IMR-90 (cell line): ENCODE measurements at regions not wholly inside any gene's neighbourhood (a gene's known extent, or its start where the extent isn't known, plus 50 kb on each side); places are given as distances from the start of the nearest gene placed in this dataset.

Source experiments
- ATAC-seq: fragments of 200-7000 bp; cut with Tn5 transposase; 2 replicates; pipeline ENCODE4 v1.9.1; 2020; ENCODE audit warnings: low read depth, mild to moderate bottlenecking, moderate library complexity
- BruUV-seq: library from RNA; stranded (reverse); fragments of 400-500 nt; replicated peaks from 2 replicates; lab custom pipeline; 2021; lab: Mats Ljungman, UMichigan
- CTCF ChIA-PET: fragments of 300-600 bp; formaldehyde crosslinking; extraction: SDS; loops from one replicate; lab custom pipeline; 2021; ENCODE audit warnings: antibody characterized with exemption; lab: Yijun Ruan, JAX
- POLR2A ChIA-PET: fragments of 300-600 bp; sonication (Branson Sonifier 250); formaldehyde crosslinking; loops from one replicate; lab custom pipeline; 2022; ENCODE audit warnings: antibody characterized with exemption; ENCODE audit not compliant: unreplicated experiment; lab: Charles Lee
- DNase-seq: peaks from one replicate; pipeline ENCODE4 v3.0.0; 2013
- H2AFZ ChIP-seq: replicated peaks from 2 replicates; pipeline ENCODE3; 2013; ENCODE audit warnings: low read length, mild to moderate bottlenecking; ENCODE audit not compliant: poor library complexity
- H2AK5ac ChIP-seq: 2 replicates; pipeline ENCODE4 v1.6.1; 2013; ENCODE audit warnings: low read depth, low read length, inconsistent platforms
- H2AK9ac ChIP-seq: replicated peaks from 2 replicates; pipeline ENCODE3; 2013; ENCODE audit warnings: mild to moderate bottlenecking, low read depth, low read length, moderate library complexity; ENCODE audit not compliant: poor library complexity
- H2BK120ac ChIP-seq: 2 replicates; pipeline ENCODE4 v1.6.1; 2013; ENCODE audit warnings: low read depth, low read length, inconsistent platforms
- H2BK15ac ChIP-seq: 3 replicates; pipeline ENCODE4 v1.6.1; 2013; ENCODE audit warnings: low read depth, low read length, inconsistent platforms
- H2BK20ac ChIP-seq: 2 replicates; pipeline ENCODE4 v1.6.1; 2013; ENCODE audit warnings: low read depth, mild to moderate bottlenecking, inconsistent platforms, low read length, moderate library complexity
- H2BK5ac ChIP-seq: 2 replicates; pipeline ENCODE4 v1.6.1; 2013; ENCODE audit warnings: mild to moderate bottlenecking, low read depth, low read length, inconsistent platforms; ENCODE audit not compliant: poor library complexity, severe bottlenecking
- H3K14ac ChIP-seq: replicated peaks from 2 replicates; pipeline ENCODE4 v1.6.1; 2013; ENCODE audit warnings: low read depth, low read length, inconsistent platforms
- H3K18ac ChIP-seq: 2 replicates; pipeline ENCODE4 v1.6.1; 2013; ENCODE audit warnings: low read depth, low read length, control low read depth
- H3K23ac ChIP-seq: 2 replicates; pipeline ENCODE4 v1.6.1; 2013; ENCODE audit warnings: low read depth, low read length, inconsistent platforms
- H3K27ac ChIP-seq: 2 replicates; pipeline ENCODE4 v1.5.1; 2013; ENCODE audit warnings: mild to moderate bottlenecking, control low read depth, low read length; ENCODE audit not compliant: insufficient read depth
- H3K27me3 ChIP-seq: 2 replicates; pipeline ENCODE4 v1.6.1; 2013; ENCODE audit warnings: low read length; ENCODE audit not compliant: control insufficient read depth, insufficient read depth
- H3K36me3 ChIP-seq: 2 replicates; pipeline ENCODE4 v1.6.1; 2013; ENCODE audit warnings: low read length, mixed read lengths; ENCODE audit not compliant: control insufficient read depth, insufficient read depth
- H3K4ac ChIP-seq: 2 replicates; pipeline ENCODE4 v1.6.1; 2013; ENCODE audit warnings: low read depth, low read length, inconsistent platforms
- H3K4me1 ChIP-seq: 2 replicates; pipeline ENCODE4 v1.6.1; 2013; ENCODE audit warnings: low read length, mixed read lengths; ENCODE audit not compliant: control insufficient read depth, insufficient read depth
- H3K4me2 ChIP-seq: 2 replicates; pipeline ENCODE4 v1.6.1; 2013; ENCODE audit warnings: low read depth, mild to moderate bottlenecking, control low read depth, low read length, moderate library complexity
- H3K4me3 ChIP-seq: 2 replicates; pipeline ENCODE4 v1.5.1; 2013; ENCODE audit warnings: low read depth, mild to moderate bottlenecking, control low read depth, low read length, moderate library complexity; ENCODE audit not compliant: insufficient read depth
- H3K56ac ChIP-seq: 2 replicates; pipeline ENCODE4 v1.6.1; 2013; ENCODE audit warnings: low read length, inconsistent platforms; ENCODE audit not compliant: insufficient read depth; ENCODE audit errors: extremely low read depth
- H3K79me1 ChIP-seq, 2 experiments: 2 replicates each; pipeline ENCODE4 v1.6.1; 2013; ENCODE audit warnings: low read length in 2 of 2, inconsistent platforms in 1 of 2, low read depth in 1 of 2
- H3K9ac ChIP-seq: 2 replicates; pipeline ENCODE4 v1.6.1; 2013; ENCODE audit warnings: low read depth, low read length, control low read depth
- H3K9me1 ChIP-seq: 2 replicates; pipeline ENCODE4 v1.6.1; 2013; ENCODE audit warnings: low read length, inconsistent platforms; ENCODE audit not compliant: insufficient read depth
- H3K9me3 ChIP-seq: 2 replicates; pipeline ENCODE4 v1.6.1; 2013; ENCODE audit warnings: low read length; ENCODE audit not compliant: control insufficient read depth, insufficient read depth
- H4K20me1 ChIP-seq: 2 replicates; pipeline ENCODE4 v1.6.1; 2013; ENCODE audit warnings: low read length, inconsistent platforms; ENCODE audit not compliant: insufficient read depth
- H4K5ac ChIP-seq: 2 replicates; pipeline ENCODE4 v1.6.1; 2013; ENCODE audit warnings: mild to moderate bottlenecking, low read depth, low read length, control low read depth
- H4K8ac ChIP-seq, 2 experiments: 2 replicates each; pipeline ENCODE4 v1.6.1; 2013; ENCODE audit warnings: low read depth in 2 of 2, low read length in 2 of 2, control low read depth in 1 of 2, inconsistent platforms in 1 of 2
- H4K91ac ChIP-seq: 2 replicates; pipeline ENCODE4 v1.6.1; 2013; ENCODE audit warnings: low read depth, low read length, inconsistent platforms; ENCODE audit not compliant: insufficient read depth
- BHLHE40 ChIP-seq: fragments of 150-350 bp; IDR thresholded peaks from 2 replicates; pipeline ENCODE4 v1.6.1; 2016; ENCODE audit warnings: mild to moderate bottlenecking, low read depth, low read length
- CEBPB ChIP-seq: IDR thresholded peaks from 2 replicates; pipeline ENCODE4 v1.6.1; 2012; ENCODE audit warnings: low read depth, low read length, improper control_type of control experiment
- CHD1 ChIP-seq: IDR thresholded peaks from 2 replicates; pipeline ENCODE4 v1.6.1; 2012; ENCODE audit warnings: low read depth, low read length, improper control_type of control experiment
- CTCF ChIP-seq: conservative IDR thresholded peaks from 2 replicates; pipeline ENCODE4 v1.5.1; 2012; ENCODE audit warnings: mild to moderate bottlenecking, low read depth, low read length, improper control_type of control experiment
- ELK1 ChIP-seq: fragments of 150-350 bp; IDR thresholded peaks from 2 replicates; pipeline ENCODE4 v1.6.1; 2016; ENCODE audit warnings: low read depth, mild to moderate bottlenecking, low read length, moderate library complexity, borderline replicate concordance
- FOS ChIP-seq: fragments of 150-350 bp; IDR thresholded peaks from 2 replicates; pipeline ENCODE4 v1.6.1; 2016; ENCODE audit warnings: low read depth, low read length
- MAFK ChIP-seq: IDR thresholded peaks from 2 replicates; pipeline ENCODE4 v1.6.1; 2012; ENCODE audit warnings: low read depth, low read length, improper control_type of control experiment
- MAZ ChIP-seq: IDR thresholded peaks from 2 replicates; pipeline ENCODE4 v1.6.1; 2012; ENCODE audit warnings: low read depth, mild to moderate bottlenecking, low read length, improper control_type of control experiment, moderate library complexity, borderline replicate concordance
- MXI1 ChIP-seq: IDR thresholded peaks from 2 replicates; pipeline ENCODE4 v1.6.1; 2012; ENCODE audit warnings: low read depth, mild to moderate bottlenecking, low read length, moderate library complexity, borderline replicate concordance
- NFE2L2 ChIP-seq: fragments of 150-350 bp; IDR thresholded peaks from 2 replicates; pipeline ENCODE4 v1.6.1; 2016; ENCODE audit warnings: low read depth, mild to moderate bottlenecking, low read length
- POLR2A ChIP-seq: IDR thresholded peaks from 2 replicates; pipeline ENCODE4 v1.6.1; 2012; ENCODE audit warnings: mild to moderate bottlenecking, low read depth, low read length
- RAD21 ChIP-seq: IDR thresholded peaks from 2 replicates; pipeline ENCODE4 v1.6.1; 2012; ENCODE audit warnings: low read length, improper control_type of control experiment
- RCOR1 ChIP-seq: IDR thresholded peaks from 2 replicates; pipeline ENCODE4 v1.6.1; 2012; ENCODE audit warnings: mild to moderate bottlenecking, low read length, improper control_type of control experiment; ENCODE audit not compliant: insufficient replicate concordance
- RFX5 ChIP-seq: IDR thresholded peaks from 2 replicates; pipeline ENCODE4 v1.8.0; 2012; ENCODE audit warnings: low read depth, mild to moderate bottlenecking, low read length, moderate library complexity
- SMC3 ChIP-seq: fragments of 150-350 bp; IDR thresholded peaks from 2 replicates; pipeline ENCODE4 v1.6.1; 2016; ENCODE audit warnings: low read depth, mild to moderate bottlenecking, antibody characterized with exemption, low read length, moderate library complexity
- USF2 ChIP-seq: fragments of 150-350 bp; IDR thresholded peaks from 2 replicates; pipeline ENCODE4 v1.6.1; 2017; ENCODE audit warnings: mild to moderate bottlenecking, antibody characterized with exemption, low read length, low read depth
- WGBS, 2 experiments: methylation state at CpG; one replicate each; pipeline versions ENCODE4 v1.1.5 to v1.1.7; 2013; ENCODE audit warnings: missing lambda C conversion rate in 2 of 2; ENCODE audit not compliant: insufficient read length in 1 of 2; ENCODE audit errors: extremely low coverage in 2 of 2; 5-methylcytosine and 5-hydroxymethylcytosine counted together
- dilution Hi-C: fragments of 300-500 bp; cut with HindIII; formaldehyde crosslinking; loops from one replicate; pipeline ENCODE4 v1.14.3; 2018; ENCODE audit warnings: low sequenced_read_pairs; ENCODE audit not compliant: unreplicated experiment
- in situ Hi-C: fragments of 300-500 bp; cut with MboI; formaldehyde crosslinking; loops from 3 replicates; pipeline ENCODE4 v1.14.3; 2019; ENCODE audit warnings: low sequenced_read_pairs, inconsistent platforms, mixed read lengths
- intact Hi-C: fragments of 100-400 bp; cut with micrococcal nuclease; formaldehyde crosslinking; loops from 2 replicates; pipeline ENCODE4 v1.10.0; 2022

GRCh38 chr15:23850666-23851065 is 163.6 kb upstream of the NDN start:
- no peak overlapping the region for H3K9ac ChIP-seq
- H2BK120ac ChIP-seq = no peak overlapping the region
- peaks cover 3% of the 10 kb centered on the region for H3K9me3 ChIP-seq
- no peak overlapping the region for H3K4ac ChIP-seq
- no peak overlapping the region for H3K18ac ChIP-seq
- H4K5ac ChIP-seq = no peak overlapping the region
- H3K4me2 ChIP-seq = no peak overlapping the region
- H2BK15ac ChIP-seq = no peak overlapping the region
- H3K27ac ChIP-seq = no peak overlapping the region
- dilution Hi-C loops = no loop called here
- no peaks in the 10 kb centered on the region for H3K9me1 ChIP-seq
- no peak overlapping the region for H2BK20ac ChIP-seq
- no peaks in the 10 kb centered on the region for H3K36me3 ChIP-seq
- H3K56ac ChIP-seq = no peak overlapping the region
- no peak overlapping the region for H4K91ac ChIP-seq
- no peak overlapping the region for H3K4me3 ChIP-seq
- ChIA-PET POLR2A (no interaction called here), CTCF (no interaction called here)
- H3K14ac ChIP-seq = no peak overlapping the region
- no peaks in the 10 kb centered on the region for H3K27me3 ChIP-seq
- H2BK5ac ChIP-seq = no peak overlapping the region
- intact Hi-C loops = no loop called here
- WGBS, 2 experiments = 25% methylated on average over 2 of the region's 6 CpGs; no CpG with 5 or more reads in 1 of the 2 experiments
- no peak overlapping the region for H2AK5ac ChIP-seq
- no peak overlapping the region for H2AK9ac ChIP-seq
- no peaks in the 10 kb centered on the region for H3K79me1 ChIP-seq
- no peak overlapping the region for H2AFZ ChIP-seq
- in situ Hi-C loops = loop anchor here (10.0 kb wide), 1 partner anchor 206 kb away; the partner anchor contains the start of gene MAGEL2
- DNase-seq (no peak), ATAC-seq (no peak)
- H4K8ac ChIP-seq = no peak overlapping the region
- TF ChIP-seq BHLHE40 = no peak
- no peak for TF ChIP-seq POLR2A
- TF ChIP-seq CEBPB = no peak
- no peak for TF ChIP-seq USF2
- TF ChIP-seq CTCF = no peak
- no peak for TF ChIP-seq RAD21
- TF ChIP-seq MXI1 = no peak
- no peak for TF ChIP-seq SMC3
- TF ChIP-seq RFX5 = no peak
- TF ChIP-seq FOS = no peak
- no peak for TF ChIP-seq NFE2L2
- TF ChIP-seq CHD1 = no peak
- no peak for TF ChIP-seq ELK1
- no peak for TF ChIP-seq MAFK
- TF ChIP-seq MAZ = no peak
- TF ChIP-seq RCOR1 = no peak
- no peak overlapping the region for H3K23ac ChIP-seq
- BruUV-seq = no TSS peak
- H3K4me1 ChIP-seq = no peaks in the 10 kb centered on the region
- no peaks in the 10 kb centered on the region for H4K20me1 ChIP-seq
